GM04503 (cell line): ENCODE measurements at regions not wholly inside any gene's neighbourhood (a gene's known extent, or its start where the extent isn't known, plus 50 kb on each side); places are given as distances from the start of the nearest gene placed in this dataset.

ENCODE experiments used
- DNase-seq: peaks from one replicate; pipeline ENCODE4 v3.0.0-alpha.2; 2012; ENCODE audit warnings: low read depth

DNA sequence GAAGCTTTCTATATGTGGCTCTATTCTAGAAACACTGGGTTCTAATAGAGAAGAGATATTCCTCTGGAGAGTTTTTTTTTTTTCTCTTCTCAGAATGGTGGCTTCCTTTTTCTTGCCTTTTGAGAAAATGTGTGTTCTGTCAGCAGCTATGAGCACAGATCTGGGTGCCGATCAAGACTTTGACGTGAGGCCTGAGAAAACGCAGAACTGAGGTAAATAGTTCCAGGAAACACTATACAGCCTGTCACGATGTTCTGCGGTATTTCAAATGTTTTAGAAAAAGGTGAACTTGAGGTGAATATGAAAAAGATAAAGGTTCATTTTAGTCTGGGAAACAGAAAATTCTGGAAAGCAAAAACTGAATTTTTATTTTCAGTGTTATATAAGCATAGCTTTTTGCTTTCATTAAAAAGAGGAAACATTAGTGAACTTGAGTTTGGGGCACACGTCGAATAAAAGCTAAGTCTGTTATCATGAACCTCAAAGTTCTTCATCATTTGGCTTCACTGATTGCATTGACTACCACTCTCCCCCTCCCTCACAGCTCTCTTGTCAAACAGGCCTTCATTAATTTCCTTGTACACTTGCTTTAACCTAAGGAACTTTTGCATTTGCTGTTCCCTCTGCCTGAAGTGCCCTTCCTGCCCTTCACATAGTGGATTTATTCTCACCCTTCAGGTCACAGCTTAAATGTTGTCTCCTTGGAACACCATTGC lies 265.1 kb downstream of the NFKBIZ start:
- no peak for DNase-seq

DNA sequence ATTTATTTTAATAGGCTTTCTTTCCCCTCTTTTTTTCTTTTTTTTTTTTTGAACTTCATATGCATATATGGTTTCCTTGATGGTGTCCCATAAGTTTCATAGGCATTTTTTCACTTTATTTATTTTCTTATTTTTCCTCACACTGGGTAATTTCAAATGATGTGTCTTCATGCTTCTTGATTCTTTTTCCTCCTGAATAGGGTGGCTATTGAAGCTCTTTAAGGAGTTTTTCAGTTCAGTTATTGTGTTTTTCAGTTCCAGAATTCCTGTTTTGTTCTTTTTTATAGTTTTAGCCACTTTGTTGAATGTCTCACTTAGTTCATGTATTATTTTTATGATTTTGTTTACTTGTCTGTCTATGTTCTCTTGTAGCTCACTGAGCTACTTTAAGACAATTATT lies 273.2 kb downstream of the NFKBIZ start:
- DNase-seq = no peak

GRCh38 chr3:102123590-102124190 lies 274.4 kb downstream of the NFKBIZ start:
- DNase-seq = no peak

GRCh38 chr3:102124282-102124681 lies 275.0 kb downstream of the NFKBIZ start:
- no peak for DNase-seq

DNA sequence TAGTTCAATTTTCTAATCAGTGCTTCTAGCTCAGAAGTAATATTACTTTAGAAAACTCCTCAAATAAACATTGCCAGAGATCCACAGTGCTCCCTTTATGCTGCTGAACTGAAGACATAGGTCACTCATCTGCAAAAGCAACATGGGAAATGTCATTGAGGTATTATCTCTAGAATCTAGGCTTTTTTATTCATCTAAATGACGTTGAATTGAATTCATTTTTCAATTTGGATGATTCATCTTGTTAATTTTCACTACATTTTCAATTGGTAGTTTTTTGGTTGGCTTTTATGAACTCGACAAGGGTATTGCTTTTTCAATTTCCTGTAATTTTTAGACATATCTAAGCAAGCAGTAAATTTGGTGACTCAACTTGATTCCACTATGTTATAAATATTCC lies 275.4 kb downstream of the NFKBIZ start:
- no peak for DNase-seq

GRCh38 chr3:102125197-102125993 lies 276.1 kb downstream of the NFKBIZ start:
- no peak for DNase-seq

DNA sequence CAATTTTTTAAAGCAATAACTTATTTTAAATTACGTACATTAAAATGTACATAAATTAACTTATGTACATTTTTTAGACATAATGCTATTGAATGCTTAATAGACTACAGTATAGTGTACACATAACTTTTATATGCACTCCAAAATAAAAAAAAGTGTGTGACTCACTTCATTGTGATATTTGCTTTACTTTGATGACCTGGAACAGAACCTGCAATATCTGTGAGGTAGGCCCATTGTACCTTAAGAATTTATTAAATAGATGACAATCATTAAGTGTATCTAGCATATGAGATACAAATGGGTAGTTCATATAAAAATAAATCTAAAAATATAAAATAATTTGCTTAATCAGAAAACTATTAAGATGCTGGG lies 276.7 kb downstream of the NFKBIZ start:
- no peak for DNase-seq

DNA sequence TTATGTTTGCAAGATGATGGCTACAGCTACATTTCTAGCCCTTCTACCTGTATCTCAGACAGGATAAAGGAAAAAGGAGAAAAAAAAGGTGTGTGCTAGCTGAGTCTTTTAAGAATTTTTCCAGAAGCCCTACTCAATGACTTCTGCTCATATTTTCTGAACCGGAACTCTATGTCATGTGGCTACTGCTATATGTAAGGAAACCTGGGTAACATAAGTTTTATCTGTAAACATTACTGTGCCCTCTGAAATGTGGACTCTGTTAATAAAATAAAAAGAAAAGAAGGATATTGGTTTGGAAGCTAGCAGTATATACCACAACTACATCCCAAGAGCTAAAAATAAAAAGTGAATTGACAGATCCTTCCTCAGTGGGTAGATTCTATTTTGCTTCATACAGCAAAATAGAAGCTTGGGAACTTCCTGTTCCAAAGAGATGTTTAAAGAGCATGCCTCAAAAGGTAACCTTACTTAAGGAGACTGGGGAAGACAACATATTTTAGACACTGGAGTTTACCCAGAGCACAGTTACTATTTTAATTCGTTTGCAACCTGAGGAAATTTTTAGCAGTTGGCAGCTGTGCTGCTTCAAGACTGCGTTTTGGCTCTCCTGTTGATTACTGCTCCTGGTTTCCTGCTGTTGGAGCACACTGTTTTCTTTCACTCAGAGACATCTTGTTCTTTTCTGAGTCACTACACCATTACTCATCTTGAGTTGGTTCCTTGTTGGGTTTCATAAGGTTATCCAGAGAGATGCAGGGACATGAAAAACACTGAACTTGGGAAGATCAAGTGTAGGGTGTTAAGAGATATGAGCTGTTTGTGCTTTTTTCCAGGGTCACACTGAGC lies 280.7 kb downstream of the NFKBIZ start:
- DNase-seq = peak; percentile 39

DNA sequence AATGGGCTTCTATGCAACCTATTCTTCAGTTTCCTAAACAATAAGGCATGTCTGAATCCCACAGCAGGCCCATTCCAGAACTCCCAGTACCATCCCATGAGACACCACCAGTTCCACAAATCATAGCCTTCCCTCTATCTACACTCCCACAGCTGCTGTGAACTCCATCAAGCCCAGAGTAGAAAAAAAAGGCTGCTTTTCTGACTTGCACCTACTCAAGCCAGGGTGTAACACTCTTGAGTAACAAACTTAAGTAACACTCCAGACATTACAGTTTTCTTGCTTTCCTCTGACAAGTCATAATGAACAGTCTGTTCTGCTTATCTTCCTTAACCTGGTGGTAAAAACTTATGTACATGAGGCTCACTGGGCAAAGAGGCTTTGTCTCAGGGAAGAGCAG lies 283.1 kb downstream of the NFKBIZ start:
- DNase-seq = no peak

DNA sequence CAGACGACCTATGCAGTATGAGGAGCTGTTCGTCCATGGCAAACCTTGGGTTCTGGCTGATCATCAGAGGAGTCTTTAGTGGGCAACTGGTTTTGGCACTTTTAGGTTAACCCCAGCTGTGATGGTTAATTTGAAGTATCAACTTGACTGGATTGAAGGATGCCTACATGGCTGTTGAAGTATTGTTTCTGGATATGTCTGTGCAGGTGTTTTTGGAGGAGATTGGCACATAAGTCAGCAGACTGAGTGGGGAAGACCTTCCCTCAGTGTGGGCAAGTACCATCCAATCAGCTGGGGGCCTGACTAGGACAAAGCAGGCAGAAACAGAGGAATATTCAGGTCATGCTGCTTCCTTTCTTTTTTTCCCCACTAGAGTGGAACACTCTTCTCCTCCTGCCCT lies 284.1 kb downstream of the NFKBIZ start:
- DNase-seq = no peak

DNA sequence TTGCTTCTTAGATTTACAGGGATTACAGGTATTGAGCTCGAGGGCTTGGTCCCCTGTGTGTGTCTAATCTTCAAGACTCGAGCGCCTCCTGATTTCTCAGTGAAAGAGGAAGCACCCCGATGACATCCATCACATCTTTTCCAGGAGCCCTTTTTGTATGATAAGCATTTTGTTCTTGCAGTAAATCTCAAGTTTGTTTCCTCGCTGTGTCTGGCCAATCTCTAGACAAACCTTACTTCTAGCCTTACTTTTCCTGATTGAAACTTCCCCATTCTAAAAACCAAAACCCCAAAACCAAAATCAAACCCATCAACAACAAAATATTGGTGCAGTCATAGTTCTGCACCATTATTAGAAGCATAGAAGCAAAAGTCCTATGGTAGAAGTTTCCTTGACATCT lies 286.0 kb downstream of the NFKBIZ start:
- DNase-seq = no peak

DNA sequence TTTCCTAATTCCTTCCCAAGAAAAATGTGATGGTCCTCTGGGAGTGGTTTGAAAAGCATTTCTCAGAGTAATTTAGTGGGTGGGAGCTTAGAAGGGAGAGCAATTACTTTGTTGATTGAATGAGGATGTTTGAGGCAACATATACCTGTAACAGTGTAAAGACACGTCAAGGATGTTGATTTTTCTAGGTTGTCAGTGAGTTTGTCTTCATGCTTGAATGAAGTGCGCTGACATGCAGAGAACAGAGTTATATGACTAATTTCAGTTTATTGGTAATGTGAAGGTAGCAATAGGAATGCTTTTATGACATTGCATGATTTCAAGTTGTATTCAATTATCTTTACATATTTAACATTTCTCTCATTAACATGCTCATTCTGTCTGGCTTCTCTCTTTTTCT lies 286.9 kb downstream of the NFKBIZ start:
- no peak for DNase-seq

- DNase-seq = no peak
Observed at GRCh38 chr3:102140116-102140515, 290.8 kb downstream of the NFKBIZ start.

GRCh38 chr3:102141096-102141927 lies 292.0 kb downstream of the NFKBIZ start:
- DNase-seq = no peak

DNA sequence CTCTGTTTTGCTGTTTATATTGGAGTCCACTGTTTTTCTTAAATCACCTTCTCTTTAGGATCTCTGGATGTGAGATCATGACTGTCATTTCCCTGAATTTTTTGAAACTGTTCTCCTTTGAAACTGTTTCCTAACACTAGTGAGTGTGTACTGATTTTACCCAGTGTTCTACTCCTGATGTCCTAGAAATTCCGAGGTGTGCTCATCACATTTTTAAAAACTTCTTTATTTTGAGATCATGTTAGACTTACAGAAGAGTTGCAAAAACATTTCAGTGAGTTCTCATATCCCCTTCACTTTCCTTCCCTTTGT lies 292.6 kb downstream of the NFKBIZ start:
- DNase-seq = no peak

DNA sequence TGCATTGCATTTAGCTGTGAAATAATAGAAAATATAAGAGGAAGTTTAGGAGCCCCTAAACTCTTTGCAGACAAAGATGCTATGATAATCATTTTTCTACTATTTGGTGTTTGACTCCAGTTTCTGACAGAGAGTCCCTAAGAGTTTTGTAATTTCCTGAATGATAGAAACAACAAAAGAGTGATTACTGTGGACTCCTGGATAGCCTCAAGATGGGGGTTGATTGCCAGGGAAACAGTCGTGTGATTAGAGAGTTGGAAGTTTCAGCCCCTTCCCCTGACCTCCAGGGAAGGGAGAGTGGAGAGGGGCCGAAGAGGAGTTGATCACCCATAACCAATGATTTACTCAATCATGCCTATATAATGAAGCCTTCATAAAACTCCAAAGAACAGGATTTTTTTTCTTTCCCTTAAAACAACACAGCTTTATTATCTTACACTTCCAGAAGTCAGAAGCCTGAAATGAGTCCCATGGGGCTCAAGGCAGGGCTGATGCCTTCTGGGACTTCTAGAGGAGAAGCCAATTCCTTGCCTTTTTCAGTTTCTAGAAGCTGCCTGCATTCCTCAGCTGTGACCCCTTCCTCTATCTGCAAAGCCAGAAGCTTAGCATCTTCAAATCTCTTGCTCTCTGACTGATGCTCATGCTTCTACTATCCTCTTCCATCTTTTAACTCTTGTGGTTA lies 292.3 kb upstream of the ZPLD1 start:
- no peak for DNase-seq

GRCh38 chr3:102143536-102143935 lies 291.3 kb upstream of the ZPLD1 start:
- DNase-seq = no peak

DNA sequence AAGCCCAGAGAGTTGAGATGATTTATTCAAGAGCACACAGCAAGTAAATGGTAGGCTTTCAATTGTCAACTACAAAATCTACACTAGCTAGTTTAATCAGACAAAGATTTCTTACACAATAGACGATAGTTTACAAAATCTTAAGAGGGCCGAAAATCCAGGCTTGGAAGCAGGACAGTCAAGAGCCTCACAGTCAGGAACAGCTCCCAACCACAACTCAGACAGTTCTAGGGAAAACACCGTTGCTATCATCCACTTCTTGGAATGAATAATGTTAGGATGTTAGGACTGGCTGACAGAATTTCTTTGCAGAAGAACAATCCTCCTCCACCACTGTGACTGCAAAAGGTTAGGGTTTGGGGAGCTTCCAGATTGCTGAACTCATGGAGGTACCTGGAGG lies 290.8 kb upstream of the ZPLD1 start:
- DNase-seq = no peak

DNA sequence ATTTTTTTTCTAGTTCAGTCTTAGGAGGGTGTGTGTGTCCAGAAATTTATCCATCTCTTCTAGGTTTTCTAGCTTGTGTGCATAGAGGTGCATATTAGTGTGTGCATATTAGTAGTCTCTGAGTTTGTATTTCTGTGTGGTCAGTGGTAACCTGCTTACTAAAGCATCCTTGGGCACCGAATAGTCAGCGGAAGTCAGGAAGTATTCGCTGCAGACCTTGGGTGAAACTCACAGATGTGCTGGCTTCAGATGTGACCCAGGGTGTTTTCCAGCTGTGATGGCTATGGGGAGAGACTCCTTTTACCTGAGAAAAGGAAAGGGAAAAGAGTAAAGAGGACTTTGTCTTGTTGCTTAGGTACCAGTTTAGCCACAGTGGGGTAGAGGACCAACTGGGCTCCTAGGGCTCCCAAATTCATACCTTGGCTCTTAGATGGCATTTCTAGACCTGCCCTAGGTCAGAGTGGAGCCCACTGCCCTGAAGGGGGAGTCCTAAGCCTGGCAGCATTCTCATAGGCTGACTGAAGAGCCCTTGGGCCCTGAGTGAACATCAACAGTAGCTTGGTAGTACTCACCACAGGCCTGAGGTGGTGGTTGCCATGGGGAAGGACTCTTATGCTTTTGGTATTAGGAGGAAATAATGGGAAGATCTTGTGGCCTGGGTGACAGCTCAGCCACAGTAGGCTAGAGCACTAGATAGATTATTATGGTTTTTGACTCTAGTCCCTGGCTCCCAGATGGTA lies 286.0 kb upstream of the ZPLD1 start:
- no peak for DNase-seq

- no peak for DNase-seq
Observed at GRCh38 chr3:102151935-102152334, 282.9 kb upstream of the ZPLD1 start.
